NCI-H460 (cell line): ENCODE measurements at regions not wholly inside any gene's neighbourhood (a gene's known extent, or its start where the extent isn't known, plus 50 kb on each side); places are given as distances from the start of the nearest gene placed in this dataset.
"Not testable (repeated sequence)": the region's sequence is repeated elsewhere in the genome, so short reads cannot be mapped to it uniquely, and the experiment has no call there.

ENCODE experiments used
- DNase-seq: peaks from one replicate; pipeline ENCODE4 v3.0.0-alpha.2; 2016; ENCODE audit warnings: low read depth; ENCODE audit errors: extremely low read depth

- DNase-seq: no peak
Observed at GRCh38 chr1:211206981-211207380, 52.2 kb upstream of the RCOR3 start.

DNA sequence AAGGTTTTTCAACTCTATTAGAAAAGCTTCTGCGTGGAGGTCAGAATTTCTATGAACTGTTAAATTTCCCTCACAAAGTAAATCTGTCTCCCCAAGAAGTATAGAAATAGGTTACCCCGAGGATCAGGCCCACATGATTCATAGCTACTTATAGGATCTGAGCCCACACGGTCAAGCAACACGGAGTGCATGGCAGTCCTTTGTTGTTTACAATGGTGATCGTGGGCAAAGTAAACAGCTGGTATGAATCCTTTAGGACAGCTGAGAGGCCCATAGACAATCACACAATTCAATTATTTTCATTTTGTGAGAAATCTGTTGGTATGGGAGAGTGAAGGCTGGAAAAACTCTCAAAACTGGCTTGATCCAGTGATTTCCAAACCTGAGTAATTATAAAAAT is 58.9 kb upstream of the RCOR3 start:
- no peak for DNase-seq

GRCh38 chr1:211198880-211199279 is 60.3 kb upstream of the RCOR3 start:
- DNase-seq: no peak

DNA sequence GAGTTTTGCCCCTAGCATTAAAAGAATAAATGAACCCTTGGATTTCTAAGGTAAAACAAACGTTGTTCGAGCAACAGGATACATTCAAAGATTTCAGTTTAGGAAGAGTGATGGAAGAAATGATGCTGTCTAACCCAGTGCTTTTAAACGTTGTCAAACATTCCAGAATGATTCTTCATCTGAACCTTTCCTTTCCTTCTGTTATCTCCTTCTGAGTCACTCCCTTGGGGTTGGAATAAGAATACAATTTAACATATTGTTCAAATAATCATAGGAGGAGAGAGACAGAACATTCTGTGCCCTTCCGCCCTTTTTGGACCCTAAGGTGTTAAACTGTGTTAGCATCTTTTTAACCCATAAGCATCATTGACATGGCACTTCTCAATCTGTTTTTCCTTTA is 61.1 kb upstream of the RCOR3 start:
- no peak for DNase-seq

DNA sequence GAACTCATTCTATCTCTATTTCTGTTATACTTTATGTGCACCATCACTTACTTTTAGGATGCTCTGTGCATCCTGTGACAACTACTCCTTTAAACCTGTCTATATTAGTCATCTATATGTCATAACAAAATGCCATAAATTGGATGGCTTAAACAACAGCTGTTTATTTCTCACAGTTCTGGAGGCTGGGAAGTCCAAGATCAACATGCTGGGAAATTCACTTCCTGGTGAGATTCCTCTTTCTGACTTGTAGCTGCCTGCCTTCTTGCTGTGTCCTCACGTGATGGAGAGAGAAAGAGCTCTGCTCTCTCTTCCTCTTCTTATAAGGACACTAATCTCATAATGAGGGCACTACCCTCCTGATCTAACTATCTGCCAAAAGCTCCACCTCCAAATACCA is 62.3 kb upstream of the RCOR3 start:
- no peak for DNase-seq

GRCh38 chr1:211194826-211195225 is 60.9 kb upstream of the KCNH1 start:
- no peak for DNase-seq

DNA sequence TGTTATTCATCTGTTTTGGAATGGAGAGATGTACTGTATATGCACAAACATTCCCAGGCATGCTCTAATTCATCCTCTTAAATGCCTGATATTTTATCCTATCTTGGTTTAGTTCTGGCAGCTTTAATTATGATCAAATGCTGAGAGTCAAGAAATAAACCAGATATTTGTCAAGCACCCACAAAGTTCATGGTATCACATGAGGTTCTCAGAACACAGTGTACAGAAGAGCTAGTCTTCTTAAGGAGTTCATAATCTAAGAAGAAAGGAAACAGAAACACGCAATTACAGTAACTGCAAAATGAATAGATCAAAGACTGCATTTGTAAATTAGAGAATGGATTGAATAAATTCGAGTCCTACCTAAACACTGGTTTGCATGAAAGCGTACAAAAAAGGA is 58.3 kb upstream of the KCNH1 start:
- no peak for DNase-seq

- not testable (repeated sequence) for DNase-seq
Observed at GRCh38 chr1:211188721-211189120, 54.8 kb upstream of the KCNH1 start.

DNA sequence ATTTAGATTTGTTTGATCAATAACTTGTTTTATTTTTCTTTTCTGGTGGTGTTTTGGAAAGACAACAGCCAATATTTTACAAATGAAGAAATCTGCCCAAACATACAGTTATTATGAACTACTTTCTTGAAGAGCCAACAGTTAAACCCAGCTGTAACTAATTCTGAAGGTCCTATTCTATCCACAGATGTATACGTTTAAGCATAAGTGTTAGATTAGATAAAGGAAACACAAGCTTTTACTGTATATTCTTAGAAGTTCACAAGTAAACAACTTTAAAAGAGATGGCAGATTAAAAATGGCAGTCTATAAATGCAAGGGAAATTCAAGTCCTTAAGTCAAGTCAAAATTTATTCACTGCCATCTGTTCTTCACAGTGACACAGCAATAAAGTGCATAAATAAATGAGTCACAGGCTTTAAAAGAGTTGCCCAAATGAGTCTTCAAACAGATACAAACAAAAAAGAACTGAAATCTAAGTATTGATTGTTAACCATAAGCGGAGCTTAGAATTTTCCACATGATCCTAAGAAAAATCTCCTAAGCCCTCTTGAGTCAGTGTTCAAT is 49.9 kb upstream of the KCNH1 start:
- peak; percentile 25 for DNase-seq
